HG03571 (cell line): ENCODE measurements at regions not wholly inside any gene's neighbourhood (a gene's known extent, or its start where the extent isn't known, plus 50 kb on each side); places are given as distances from the start of the nearest gene placed in this dataset.

Experiments used
- ATAC-seq: cut with Tn5 transposase; IDR thresholded peaks from one replicate; pipeline ENCODE4 v1.9.1; 2021; ENCODE audit not compliant: unreplicated experiment

GRCh38 chr16:86447228-86447627 is 63.1 kb upstream of the FOXF1 start:
- no peak for ATAC-seq

- ATAC-seq: no peak
These were observed 61.9 kb upstream of the FOXF1 start for GRCh38 chr16:86448306-86448890.

GRCh38 chr16:86449446-86450095 is 60.8 kb upstream of the FOXF1 start:
- ATAC-seq: no peak

DNA sequence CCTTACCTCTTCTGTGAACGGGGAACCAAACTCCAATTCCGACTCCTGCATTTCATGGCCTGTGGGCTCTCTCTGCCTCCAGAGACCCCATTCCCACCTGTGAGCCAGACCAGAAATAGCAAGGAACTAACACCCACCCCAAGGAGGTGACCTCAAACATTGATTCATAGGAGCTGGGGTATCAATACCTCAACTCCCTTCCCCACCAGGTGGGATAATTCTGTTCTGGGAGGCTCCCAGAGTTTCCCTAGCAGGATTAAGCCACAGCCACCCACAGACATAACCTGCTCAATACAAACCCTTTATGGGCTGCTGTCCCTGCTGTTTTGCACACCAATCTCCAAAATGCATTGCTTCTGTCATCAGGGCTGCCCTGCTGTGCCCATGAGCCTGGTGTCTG is 59.6 kb upstream of the FOXF1 start:
- ATAC-seq: no peak

GRCh38 chr16:86452451-86452850 is 57.9 kb upstream of the FOXF1 start:
- no peak for ATAC-seq

DNA sequence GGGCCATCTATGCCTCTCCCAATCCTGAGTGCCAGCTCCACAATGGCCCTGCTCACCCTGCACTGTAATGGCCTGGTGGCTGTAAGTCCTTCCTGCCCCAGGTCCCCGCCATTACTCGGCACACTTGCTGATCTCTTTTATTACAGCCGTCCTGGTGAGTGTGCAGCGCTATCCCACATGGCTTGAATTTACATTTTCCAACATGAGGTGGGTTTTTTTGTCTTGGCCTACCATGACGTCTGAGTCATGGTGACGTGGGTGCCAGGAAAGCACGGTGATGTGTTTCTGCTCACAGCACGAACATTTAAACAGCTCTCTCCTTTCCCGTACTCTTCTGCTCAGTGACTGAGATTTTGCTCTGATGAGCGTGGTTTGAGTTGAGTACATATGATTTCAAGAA is 55.2 kb upstream of the FOXF1 start:
- no peak for ATAC-seq

DNA sequence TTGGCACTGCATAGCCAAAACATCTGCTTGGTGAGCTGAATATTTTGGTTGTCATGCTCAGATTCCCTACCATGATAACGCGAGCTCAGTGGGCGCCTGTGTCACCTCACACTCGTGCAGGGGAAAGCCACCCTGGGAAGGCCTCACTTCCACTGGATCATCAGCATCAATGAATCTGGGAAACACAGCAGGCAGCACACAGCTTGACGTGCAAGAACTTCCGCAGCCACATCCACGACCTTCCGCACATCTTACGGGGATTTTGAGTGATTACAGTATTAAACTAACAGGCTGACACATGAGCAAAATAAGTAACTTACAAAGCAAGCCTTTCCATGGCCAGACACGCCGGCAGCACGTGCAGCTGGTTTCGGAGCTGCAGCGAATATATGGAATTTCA is 54.7 kb upstream of the FOXF1 start:
- ATAC-seq: no peak

DNA sequence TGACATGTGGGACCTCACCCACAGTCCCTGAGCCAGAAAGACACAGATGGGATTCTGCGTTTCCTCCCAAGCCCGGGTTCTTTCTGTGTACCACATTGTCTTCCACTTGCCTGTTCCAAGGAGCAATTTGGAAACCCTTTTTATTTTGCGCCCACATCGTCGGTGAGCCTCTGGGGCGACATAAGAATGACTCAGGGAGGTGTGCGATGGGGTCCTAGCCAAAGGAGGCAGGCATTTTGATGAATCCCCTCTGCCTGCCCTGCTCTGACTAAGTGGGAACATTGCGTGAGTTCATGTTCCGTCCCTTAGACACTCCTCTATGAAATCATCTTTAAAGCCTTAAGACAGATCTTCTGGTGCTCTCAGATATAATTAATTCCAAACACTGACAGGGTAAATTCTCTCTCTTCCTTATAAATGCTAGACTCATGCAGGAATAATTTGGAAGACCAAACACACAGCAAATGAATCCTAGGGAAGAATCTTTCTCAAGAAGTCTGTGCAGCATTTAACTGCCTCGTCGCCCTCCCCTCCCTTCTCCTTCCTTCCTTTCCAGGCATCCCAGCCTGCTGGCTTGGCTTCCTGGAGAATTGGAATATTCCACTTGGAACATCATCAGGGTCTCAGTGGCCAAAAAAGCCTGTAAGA is 52.7 kb upstream of the FOXF1 start:
- no peak for ATAC-seq

- no peak for ATAC-seq
These were observed 52.1 kb upstream of the FOXF1 start for GRCh38 chr16:86458149-86458777.

- no peak for ATAC-seq
These were observed 51.1 kb upstream of the FOXF1 start for GRCh38 chr16:86459266-86459665.
